ENCODE measurements at regions not wholly inside any gene's neighbourhood (a gene's known extent, or its start where the extent isn't known, plus 50 kb on each side); places are given as distances from the start of the nearest gene placed in this dataset.

- Histone ChIP-seq H3K9me3 (no peaks in the 10 kb centered on the region), H3K4me1 (no peaks in the 10 kb centered on the region), H3K36me3 (no peaks in the 10 kb centered on the region), H3K27ac (no peak overlapping the region), H3K4me3 (no peak overlapping the region), H3K27me3 (no peaks in the 10 kb centered on the region)
- DNase-seq (ENCODE audit: low spot score in 2 of 2) = no peak
- WGBS = 48% methylated on average over 6 of the region's 6 CpGs
- no peak for TF ChIP-seq POLR2A (IDR thresholded peaks at IDR 0.05)
- TF ChIP-seq POLR2AphosphoS5 (IDR thresholded peaks at IDR 0.05) = no peak
- no peak for TF ChIP-seq CTCF (IDR thresholded peaks at IDR 0.05)
- TF ChIP-seq EP300 (IDR thresholded peaks at IDR 0.05) = no peak
Observed at GRCh38 chr20:39453890-39454289, 491.7 kb downstream of the DHX35 start.

GRCh38 chr20:39452583-39453340, 490.6 kb downstream of the DHX35 start:
- DNase-seq (ENCODE audit: low spot score in 2 of 2) = no peak
- WGBS = 80% methylated on average over 8 of the region's 8 CpGs
- H3K9me3 ChIP-seq = no peaks in the 10 kb centered on the region
- no peaks in the 10 kb centered on the region for H3K36me3 ChIP-seq
- no peak for TF ChIP-seq POLR2AphosphoS5 (IDR thresholded peaks at IDR 0.05)
- no peak for TF ChIP-seq CTCF (IDR thresholded peaks at IDR 0.05)
- TF ChIP-seq EP300 (IDR thresholded peaks at IDR 0.05) = no peak
- TF ChIP-seq POLR2A (IDR thresholded peaks at IDR 0.05) = no peak
- no peak overlapping the region for H3K27ac ChIP-seq
- no peaks in the 10 kb centered on the region for H3K27me3 ChIP-seq
- H3K4me1 ChIP-seq = no peaks in the 10 kb centered on the region
- no peak overlapping the region for H3K4me3 ChIP-seq

GRCh38 chr20:39451386-39451785, 489.2 kb downstream of the DHX35 start:
- Histone ChIP-seq H3K36me3 (no peaks in the 10 kb centered on the region), H3K4me1 (no peaks in the 10 kb centered on the region), H3K27me3 (no peaks in the 10 kb centered on the region), H3K4me3 (no peak overlapping the region), H3K27ac (no peak overlapping the region), H3K9me3 (no peaks in the 10 kb centered on the region)
- DNase-seq (ENCODE audit: low spot score in 2 of 2) = no peak
- no peak for TF ChIP-seq EP300 (IDR thresholded peaks at IDR 0.05)
- TF ChIP-seq POLR2AphosphoS5 (IDR thresholded peaks at IDR 0.05) = no peak
- no peak for TF ChIP-seq CTCF (IDR thresholded peaks at IDR 0.05)
- no peak for TF ChIP-seq POLR2A (IDR thresholded peaks at IDR 0.05)

- TF ChIP-seq POLR2AphosphoS5 (IDR thresholded peaks at IDR 0.05) (no peak), POLR2A (IDR thresholded peaks at IDR 0.05) (no peak), EP300 (IDR thresholded peaks at IDR 0.05) (no peak), CTCF (IDR thresholded peaks at IDR 0.05) (no peak)
- Histone ChIP-seq H3K27ac (no peak overlapping the region), H3K27me3 (no peaks in the 10 kb centered on the region), H3K9me3 (no peaks in the 10 kb centered on the region), H3K4me1 (no peaks in the 10 kb centered on the region), H3K4me3 (no peak overlapping the region), H3K36me3 (no peaks in the 10 kb centered on the region)
- 39% methylated on average over 2 of the region's 2 CpGs for WGBS
- DNase-seq (ENCODE audit: low spot score in 2 of 2) = no peak
Observed at GRCh38 chr20:39446397-39446796, 484.3 kb downstream of the DHX35 start.

GRCh38 chr20:39445095-39445494, 483.0 kb downstream of the DHX35 start:
- H3K4me1 ChIP-seq = no peaks in the 10 kb centered on the region
- H3K9me3 ChIP-seq = no peaks in the 10 kb centered on the region
- WGBS = 90% methylated on average over 1 of the region's 1 CpG
- TF ChIP-seq POLR2AphosphoS5 (IDR thresholded peaks at IDR 0.05) = no peak
- TF ChIP-seq CTCF (IDR thresholded peaks at IDR 0.05) = no peak
- no peak for TF ChIP-seq EP300 (IDR thresholded peaks at IDR 0.05)
- TF ChIP-seq POLR2A (IDR thresholded peaks at IDR 0.05) = no peak
- no peaks in the 10 kb centered on the region for H3K36me3 ChIP-seq
- H3K27me3 ChIP-seq = no peaks in the 10 kb centered on the region
- no peak overlapping the region for H3K4me3 ChIP-seq
- DNase-seq (ENCODE audit: low spot score in 2 of 2) = no peak
- no peak overlapping the region for H3K27ac ChIP-seq
